Neural progenitor cell (in vitro differentiated cells): ENCODE measurements at regions not wholly inside any gene's neighbourhood (a gene's known extent, or its start where the extent isn't known, plus 50 kb on each side); places are given as distances from the start of the nearest gene placed in this dataset.
"Not testable (repeated sequence)": the region's sequence is repeated elsewhere in the genome, so short reads cannot be mapped to it uniquely, and the experiment has no call there.

Experiments
- DNase-seq: peaks from one replicate; pipeline ENCODE4 v3.0.0-alpha.2; 2016; ENCODE audit warnings: low spot score
- H2AFZ ChIP-seq: fragments of 200-600 bp; sonication (generic); replicated peaks from 2 replicates; pipeline ENCODE4 v1.6.1; 2016; ENCODE audit warnings: antibody characterized with exemption
- H3F3A ChIP-seq: fragments of 200-600 bp; sonication (generic); 2 replicates; pipeline ENCODE4 v1.6.1; 2016; ENCODE audit warnings: antibody characterized with exemption, low read depth
- H3K27ac ChIP-seq: fragments of 200-600 bp; sonication (generic); 2 replicates; pipeline ENCODE4 v1.5.1; 2016; ENCODE audit warnings: mild to moderate bottlenecking
- H3K27me3 ChIP-seq: fragments of 200-600 bp; sonication (generic); 2 replicates; pipeline ENCODE4 v1.6.1; 2016; ENCODE audit warnings: mild to moderate bottlenecking, moderate library complexity
- H3K36me3 ChIP-seq: fragments of 200-600 bp; sonication (generic); 2 replicates; pipeline ENCODE4 v1.5.1; 2016
- H3K4me1 ChIP-seq: fragments of 200-600 bp; sonication (generic); 2 replicates; pipeline ENCODE4 v1.6.1; 2016; ENCODE audit warnings: mixed run types
- H3K4me2 ChIP-seq: fragments of 200-600 bp; sonication (generic); 2 replicates; pipeline ENCODE4 v1.6.1; 2016
- H3K4me3 ChIP-seq: fragments of 200-600 bp; sonication (generic); 2 replicates; pipeline ENCODE4 v1.5.1; 2016
- H3K79me2 ChIP-seq: fragments of 200-600 bp; sonication (generic); 2 replicates; pipeline ENCODE4 v1.6.1; 2016; ENCODE audit warnings: low read depth
- H3K9ac ChIP-seq: fragments of 200-600 bp; sonication (generic); 2 replicates; pipeline ENCODE4 v1.6.1; 2016
- H3K9me3 ChIP-seq: fragments of 200-600 bp; sonication (generic); 2 replicates; pipeline ENCODE4 v1.5.1; 2016; ENCODE audit warnings: low read depth
- H4K20me1 ChIP-seq: fragments of 200-600 bp; sonication (generic); 2 replicates; pipeline ENCODE4 v1.6.1; 2016; ENCODE audit warnings: low read depth
- H3K27ac Mint-ChIP-seq: 3 replicates; pipeline ENCODE4 v1.8.0; 2021; ENCODE audit warnings: mixed read lengths
- H3K27me3 Mint-ChIP-seq: 2 replicates; pipeline ENCODE4 v1.8.0; 2022; ENCODE audit warnings: low read depth, mild to moderate bottlenecking, inconsistent platforms, moderate library complexity, mixed read lengths; ENCODE audit not compliant: insufficient read depth
- H3K36me3 Mint-ChIP-seq: 3 replicates; pipeline ENCODE4 v1.8.0; 2021; ENCODE audit warnings: mixed read lengths
- H3K4me1 Mint-ChIP-seq: 3 replicates; pipeline ENCODE4 v1.8.0; 2021; ENCODE audit warnings: mixed read lengths
- H3K4me3 Mint-ChIP-seq: 3 replicates; pipeline ENCODE4 v1.8.0; 2021; ENCODE audit warnings: mild to moderate bottlenecking, moderate library complexity, mixed read lengths
- H3K9me3 Mint-ChIP-seq: 3 replicates; pipeline ENCODE4 v1.8.0; 2020; ENCODE audit warnings: mixed read lengths
- CTCF ChIP-seq: fragments of 200-600 bp; sonication (generic); IDR thresholded peaks from 2 replicates; pipeline ENCODE4 v1.5.1; 2017; ENCODE audit warnings: antibody characterized with exemption, mild to moderate bottlenecking
- EZH2 ChIP-seq: fragments of 200-600 bp; sonication (generic); IDR thresholded peaks from 2 replicates; pipeline ENCODE4 v1.6.1; 2017; ENCODE audit warnings: antibody characterized with exemption, mild to moderate bottlenecking, moderate library complexity
- EZH2phosphoT487 ChIP-seq: fragments of 200-600 bp; sonication (generic); IDR thresholded peaks from 2 replicates; pipeline ENCODE4 v1.6.1; 2017; ENCODE audit warnings: antibody characterized with exemption

- H3K27ac Mint-ChIP-seq = no peak overlapping the region
- peaks cover 7% of the 10 kb centered on the region for H3K36me3 Mint-ChIP-seq
- Histone ChIP-seq H2AFZ (no peak overlapping the region), H3K9ac (no peak overlapping the region), H3K9me3 (peaks cover 10% of the 10 kb centered on the region), H3K36me3 (no peaks in the 10 kb centered on the region), H3K4me1 (no peaks in the 10 kb centered on the region), H3F3A (no peaks in the 10 kb centered on the region), H4K20me1 (no peaks in the 10 kb centered on the region), H3K27me3 (no peaks in the 10 kb centered on the region), H3K4me3 (no peak overlapping the region), H3K4me2 (no peak overlapping the region), H3K79me2 (no peaks in the 10 kb centered on the region), H3K27ac (no peak overlapping the region)
- no peak overlapping the region for H3K4me3 Mint-ChIP-seq
- TF ChIP-seq EZH2 (no peak), EZH2phosphoT487 (no peak), CTCF (no peak)
- H3K9me3 Mint-ChIP-seq = peaks cover 28% of the 10 kb centered on the region
- no peak for DNase-seq
- H3K4me1 Mint-ChIP-seq = no peaks in the 10 kb centered on the region
- H3K27me3 Mint-ChIP-seq = peaks cover 3% of the 10 kb centered on the region
Observed at GRCh38 chr7:32803406-32804141, 88.0 kb downstream of the KBTBD2 start.

GRCh38 chr7:32802305-32802910, 89.2 kb downstream of the KBTBD2 start:
- peaks cover 7% of the 10 kb centered on the region for H3K36me3 Mint-ChIP-seq
- H3K4me1 Mint-ChIP-seq = no peaks in the 10 kb centered on the region
- H3K4me3 ChIP-seq = no peak overlapping the region

GRCh38 chr7:32793053-32793452, 98.5 kb downstream of the KBTBD2 start:
- not testable (repeated sequence) for H3K27ac Mint-ChIP-seq, H3K4me1 ChIP-seq, H3K36me3 ChIP-seq, H3K27me3 ChIP-seq, DNase-seq, H3K9me3 ChIP-seq, H3K4me3 ChIP-seq, H3K4me2 ChIP-seq, H3K4me1 Mint-ChIP-seq, H3K36me3 Mint-ChIP-seq, H4K20me1 ChIP-seq, H3K9ac ChIP-seq, H3K79me2 ChIP-seq, H3K9me3 Mint-ChIP-seq, H3K4me3 Mint-ChIP-seq, H3K27ac ChIP-seq, H2AFZ ChIP-seq, H3F3A ChIP-seq, H3K27me3 Mint-ChIP-seq

More at GRCh38 chr7:32802305-32802910, 89.2 kb downstream of the KBTBD2 start:
- peaks cover 28% of the 10 kb centered on the region for H3K9me3 Mint-ChIP-seq
- no peak for DNase-seq
- peaks cover 10% of the 10 kb centered on the region for H3K9me3 ChIP-seq
- H3K9ac ChIP-seq = no peak overlapping the region
- TF ChIP-seq CTCF = no peak
- TF ChIP-seq EZH2phosphoT487 = no peak
- no peak for TF ChIP-seq EZH2
- no peak overlapping the region for H3K27ac ChIP-seq
- no peaks in the 10 kb centered on the region for H3K36me3 ChIP-seq
- no peaks in the 10 kb centered on the region for H3F3A ChIP-seq
- H3K27ac Mint-ChIP-seq = no peak overlapping the region
- H3K4me1 ChIP-seq = no peaks in the 10 kb centered on the region
- no peak overlapping the region for H2AFZ ChIP-seq
- no peaks in the 10 kb centered on the region for H3K27me3 ChIP-seq
- no peak overlapping the region for H3K4me2 ChIP-seq
- H3K4me3 Mint-ChIP-seq = no peak overlapping the region
- H4K20me1 ChIP-seq = no peaks in the 10 kb centered on the region
- no peaks in the 10 kb centered on the region for H3K79me2 ChIP-seq
- H3K27me3 Mint-ChIP-seq = peaks cover 3% of the 10 kb centered on the region

DNA sequence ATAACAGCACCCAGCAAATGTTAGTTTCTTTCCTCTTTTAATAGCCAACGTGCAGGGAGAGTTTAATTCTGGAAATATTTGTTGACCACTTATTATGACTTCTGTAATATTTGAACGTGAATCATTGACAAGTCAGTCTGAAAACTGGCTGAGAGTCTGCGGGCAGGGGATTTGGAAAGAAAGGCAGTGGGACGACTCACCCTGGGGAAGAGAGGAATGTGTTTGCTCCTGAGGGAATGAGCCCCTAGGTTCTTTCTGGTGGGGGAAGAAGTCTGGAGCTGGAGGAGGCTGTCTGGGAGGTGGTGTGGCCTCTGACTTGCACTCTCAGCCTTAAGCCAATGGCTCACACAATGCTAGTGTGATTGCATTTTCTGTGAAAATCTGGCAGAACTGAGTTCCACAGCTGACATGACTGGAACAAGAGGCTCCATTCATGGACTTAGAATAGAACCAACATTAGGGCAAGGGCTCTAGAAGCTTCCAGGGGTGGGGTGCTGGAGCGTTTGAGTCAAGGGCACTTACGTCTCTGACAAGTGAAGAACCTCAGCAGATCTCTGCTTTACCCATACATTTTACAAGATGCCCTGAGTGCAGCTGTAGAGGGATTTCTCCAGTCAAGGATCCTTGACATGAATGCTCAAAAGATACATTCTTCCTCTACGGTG, 100.7 kb downstream of the KBTBD2 start:
- not testable (repeated sequence) for H3F3A ChIP-seq, H3K27ac Mint-ChIP-seq, DNase-seq, H3K79me2 ChIP-seq, H3K27ac ChIP-seq, H3K4me2 ChIP-seq, H3K4me3 Mint-ChIP-seq, H3K4me1 ChIP-seq, H3K27me3 ChIP-seq, H3K4me1 Mint-ChIP-seq, H3K9me3 ChIP-seq, H4K20me1 ChIP-seq, H3K9ac ChIP-seq, H3K36me3 Mint-ChIP-seq, H3K27me3 Mint-ChIP-seq, H3K4me3 ChIP-seq, H3K9me3 Mint-ChIP-seq, H2AFZ ChIP-seq, H3K36me3 ChIP-seq

DNA sequence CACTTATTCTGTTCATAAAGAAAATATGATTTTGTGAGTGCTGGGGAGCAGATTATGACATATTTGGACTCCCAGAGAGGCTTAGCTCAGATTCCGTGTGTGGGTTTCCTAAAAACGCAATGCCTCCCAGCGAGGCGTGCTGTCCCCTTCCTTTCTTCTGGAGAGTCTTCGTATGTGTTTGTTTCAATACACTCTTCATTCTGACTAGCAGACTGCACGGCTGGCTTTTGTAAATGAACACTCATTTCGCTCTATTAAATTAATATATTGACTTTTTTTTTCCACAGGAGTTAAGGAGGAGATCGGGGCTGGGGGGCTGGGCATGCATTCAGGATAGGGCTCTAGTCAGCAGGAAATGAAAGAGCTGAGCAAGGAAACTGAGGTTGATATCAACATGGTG, 102.3 kb downstream of the KBTBD2 start:
- H3K9me3 ChIP-seq, H3K4me2 ChIP-seq, H3K36me3 ChIP-seq, H3K36me3 Mint-ChIP-seq, H2AFZ ChIP-seq, H3K4me3 Mint-ChIP-seq, DNase-seq, H3K27ac Mint-ChIP-seq, H3K27me3 ChIP-seq, H3K27ac ChIP-seq, H3K27me3 Mint-ChIP-seq, H3K79me2 ChIP-seq, H3K4me3 ChIP-seq, H3K4me1 ChIP-seq, H3K9ac ChIP-seq, H4K20me1 ChIP-seq, H3K4me1 Mint-ChIP-seq, H3F3A ChIP-seq, H3K9me3 Mint-ChIP-seq: not testable (repeated sequence)

GRCh38 chr7:32788174-32788573, 103.4 kb downstream of the KBTBD2 start:
- not testable (repeated sequence) for H3K4me1 Mint-ChIP-seq, H3K4me3 ChIP-seq, H3F3A ChIP-seq, H3K36me3 ChIP-seq, H3K4me3 Mint-ChIP-seq, H3K27me3 ChIP-seq, H3K27me3 Mint-ChIP-seq, H3K79me2 ChIP-seq, H3K4me1 ChIP-seq, H2AFZ ChIP-seq, H4K20me1 ChIP-seq, H3K9ac ChIP-seq, H3K27ac ChIP-seq, H3K27ac Mint-ChIP-seq, H3K4me2 ChIP-seq, H3K9me3 Mint-ChIP-seq, H3K36me3 Mint-ChIP-seq, DNase-seq, H3K9me3 ChIP-seq
